ENCODE measurements at regions not wholly inside any gene's neighbourhood (a gene's known extent, or its start where the extent isn't known, plus 50 kb on each side); places are given as distances from the start of the nearest gene placed in this dataset.
"Not testable (repeated sequence)": the region's sequence is repeated elsewhere in the genome, so short reads cannot be mapped to it uniquely, and the experiment has no call there.

GRCh38 chr1:157431751-157432150 is 120.6 kb downstream of the FCRL5 start:
- H3K36me3 ChIP-seq (ENCODE audit: low read depth) = no peaks in the 10 kb centered on the region
- no peak overlapping the region for H3K27ac ChIP-seq (ENCODE audit: poor library complexity, severe bottlenecking)
- DNase-seq (ENCODE audit: low spot score) (no peak), ATAC-seq (ENCODE audit: low read depth) (peak; percentile 95)
- no peaks in the 10 kb centered on the region for H3K9me3 ChIP-seq (ENCODE audit: severe bottlenecking)
- H3K27me3 ChIP-seq (ENCODE audit: insufficient read depth, poor library complexity, severe bottlenecking) = no peaks in the 10 kb centered on the region
- TF ChIP-seq CTCF (IDR thresholded peaks at IDR 0.05; ENCODE audit: poor library complexity, severe bottlenecking) = no peak
- no peak overlapping the region for H3K4me3 ChIP-seq (ENCODE audit: severe bottlenecking)
- no peaks in the 10 kb centered on the region for H3K4me1 ChIP-seq (ENCODE audit: insufficient read depth, poor library complexity, severe bottlenecking)

GRCh38 chr1:157429601-157430240 is 122.6 kb downstream of the FCRL5 start:
- no peak for TF ChIP-seq CTCF (IDR thresholded peaks at IDR 0.05; ENCODE audit: poor library complexity, severe bottlenecking)
- Histone ChIP-seq H3K4me1 (ENCODE audit: insufficient read depth, poor library complexity, severe bottlenecking) (no peaks in the 10 kb centered on the region), H3K36me3 (ENCODE audit: low read depth) (no peaks in the 10 kb centered on the region), H3K4me3 (ENCODE audit: severe bottlenecking) (no peak overlapping the region), H3K27me3 (ENCODE audit: insufficient read depth, poor library complexity, severe bottlenecking) (no peaks in the 10 kb centered on the region), H3K9me3 (ENCODE audit: severe bottlenecking) (no peaks in the 10 kb centered on the region), H3K27ac (ENCODE audit: poor library complexity, severe bottlenecking) (no peak overlapping the region)
- no peak for DNase-seq (ENCODE audit: low spot score)
- no peak for ATAC-seq (ENCODE audit: low read depth)

- not testable (repeated sequence) for H3K36me3 ChIP-seq (ENCODE audit: low read depth); H3K27me3 ChIP-seq (ENCODE audit: insufficient read depth, poor library complexity, severe bottlenecking); H3K4me3 ChIP-seq (ENCODE audit: severe bottlenecking); H3K4me1 ChIP-seq (ENCODE audit: insufficient read depth, poor library complexity, severe bottlenecking); ATAC-seq (ENCODE audit: low read depth); DNase-seq (ENCODE audit: low spot score); H3K9me3 ChIP-seq (ENCODE audit: severe bottlenecking); H3K27ac ChIP-seq (ENCODE audit: poor library complexity, severe bottlenecking)
Measured at GRCh38 chr1:157423764-157424163, 128.6 kb downstream of the FCRL5 start.

- Histone ChIP-seq H3K9me3 (ENCODE audit: severe bottlenecking) (no peaks in the 10 kb centered on the region), H3K27ac (ENCODE audit: poor library complexity, severe bottlenecking) (no peak overlapping the region), H3K4me3 (ENCODE audit: severe bottlenecking) (no peak overlapping the region), H3K36me3 (ENCODE audit: low read depth) (no peaks in the 10 kb centered on the region), H3K27me3 (ENCODE audit: insufficient read depth, poor library complexity, severe bottlenecking) (no peaks in the 10 kb centered on the region), H3K4me1 (ENCODE audit: insufficient read depth, poor library complexity, severe bottlenecking) (no peaks in the 10 kb centered on the region)
- ATAC-seq (ENCODE audit: low read depth) (no peak), DNase-seq (ENCODE audit: low spot score) (no peak)
- TF ChIP-seq CTCF (IDR thresholded peaks at IDR 0.05; ENCODE audit: poor library complexity, severe bottlenecking) = no peak
Measured at GRCh38 chr1:157419845-157420542, 132.3 kb downstream of the FCRL5 start.

GRCh38 chr1:157418659-157419058 is 133.7 kb downstream of the FCRL5 start:
- Histone ChIP-seq H3K27me3 (ENCODE audit: insufficient read depth, poor library complexity, severe bottlenecking) (no peaks in the 10 kb centered on the region), H3K9me3 (ENCODE audit: severe bottlenecking) (no peaks in the 10 kb centered on the region), H3K27ac (ENCODE audit: poor library complexity, severe bottlenecking) (no peak overlapping the region), H3K4me1 (ENCODE audit: insufficient read depth, poor library complexity, severe bottlenecking) (no peaks in the 10 kb centered on the region), H3K36me3 (ENCODE audit: low read depth) (no peaks in the 10 kb centered on the region), H3K4me3 (ENCODE audit: severe bottlenecking) (no peak overlapping the region)
- no peak for TF ChIP-seq CTCF (IDR thresholded peaks at IDR 0.05; ENCODE audit: poor library complexity, severe bottlenecking)
- no peak for ATAC-seq (ENCODE audit: low read depth)
- no peak for DNase-seq (ENCODE audit: low spot score)

All from RWPE2 (cell line).